ENCODE measurements at regions not wholly inside any gene's neighbourhood (a gene's known extent, or its start where the extent isn't known, plus 50 kb on each side); places are given as distances from the start of the nearest gene placed in this dataset.
A peak's percentile ranks its signal among the peaks of the same experiment; 100 is the strongest.

- no peak for DNase-seq
Measured at GRCh38 chrX:40449956-40450706, 130.6 kb upstream of the ATP6AP2 start.

- DNase-seq, result no peak
Measured at GRCh38 chrX:40449396-40449795, 131.4 kb upstream of the ATP6AP2 start.

- no peak for DNase-seq
Measured at GRCh38 chrX:40448793-40449192, 132.0 kb upstream of the ATP6AP2 start.

GRCh38 chrX:40446921-40447320 lies 133.8 kb upstream of the ATP6AP2 start:
- DNase-seq, result no peak

GRCh38 chrX:40445691-40446090 lies 135.1 kb upstream of the ATP6AP2 start:
- DNase-seq, result no peak

GRCh38 chrX:40444798-40445496 lies 135.8 kb upstream of the ATP6AP2 start:
- no peak for DNase-seq

- no peak for DNase-seq
Measured at GRCh38 chrX:40444133-40444532, 136.6 kb upstream of the ATP6AP2 start.

- DNase-seq, result no peak
Measured at GRCh38 chrX:40440866-40441265, 139.9 kb upstream of the ATP6AP2 start.

- no peak for DNase-seq
Measured at GRCh38 chrX:40439625-40440532, 140.9 kb upstream of the ATP6AP2 start.

- DNase-seq, result no peak
Measured at GRCh38 chrX:40437348-40437747, 143.4 kb upstream of the ATP6AP2 start.

- DNase-seq, result no peak
Measured at GRCh38 chrX:40434947-40435346, 145.8 kb upstream of the ATP6AP2 start.

- DNase-seq, result no peak
Measured at GRCh38 chrX:40434443-40434842, 146.3 kb upstream of the ATP6AP2 start.

- DNase-seq, result no peak
Measured at GRCh38 chrX:40433160-40433559, 147.6 kb upstream of the ATP6AP2 start.

GRCh38 chrX:40424259-40424658 lies 156.5 kb upstream of the ATP6AP2 start:
- DNase-seq, result no peak

GRCh38 chrX:40423299-40423698 lies 157.5 kb upstream of the ATP6AP2 start:
- no peak for DNase-seq

- no peak for DNase-seq
Measured at GRCh38 chrX:40422021-40422420, 158.7 kb upstream of the ATP6AP2 start.

- DNase-seq, result no peak
Measured at GRCh38 chrX:40420899-40421729, 159.7 kb upstream of the ATP6AP2 start.

GRCh38 chrX:40418813-40419195 lies 162.0 kb upstream of the ATP6AP2 start:
- DNase-seq, result peak in 2 of 5 experiments; percentile 11 to 66

- DNase-seq, result peak in 1 of 5 experiments; percentile 6
Measured at GRCh38 chrX:40418146-40418812, 162.5 kb upstream of the ATP6AP2 start.

- no peak for DNase-seq
Measured at GRCh38 chrX:40415675-40416074, 165.1 kb upstream of the ATP6AP2 start.

GRCh38 chrX:40414335-40414734 lies 166.4 kb upstream of the ATP6AP2 start:
- DNase-seq, result no peak
